Sciatic nerve (tissue), 2 donors: ENCODE measurements at regions not wholly inside any gene's neighbourhood (a gene's known extent, or its start where the extent isn't known, plus 50 kb on each side); places are given as distances from the start of the nearest gene placed in this dataset.
"Not testable (repeated sequence)": the region's sequence is repeated elsewhere in the genome, so short reads cannot be mapped to it uniquely, and the experiment has no call there.

Experiments used
- ATAC-seq: fragments of 200-7000 bp; cut with Tn5 transposase; one replicate; pipeline ENCODE4 v1.9.1; 2020; ENCODE audit warnings: mild to moderate bottlenecking, moderate library complexity
- DNase-seq: peaks from one replicate; pipeline ENCODE4 v3.0.0-alpha.2; 2020; ENCODE audit warnings: low spot score
- intact Hi-C: fragments of 100-400 bp; cut with DNase I; formaldehyde crosslinking; loops from one replicate; pipeline ENCODE4 v1.14.2; 2022
- donor health status: DM: no; HTN: no; CAD: no.
- donor health status: DM: no; HTN: no; CAD: no.

- intact Hi-C loops = no loop called here
- no peak for ATAC-seq
- no peak for DNase-seq
Observed at GRCh38 chr6:135555550-135555949, 58.0 kb upstream of the AHI1 start.

- ATAC-seq (no peak), DNase-seq (no peak)
- intact Hi-C loops = no loop called here
Observed at GRCh38 chr6:135557582-135557981, 60.0 kb upstream of the AHI1 start.

- intact Hi-C loops, ATAC-seq, DNase-seq: not testable (repeated sequence)
Observed at GRCh38 chr6:135565605-135566004, 68.1 kb upstream of the AHI1 start.

GRCh38 chr6:135566311-135567068 is 69.0 kb upstream of the AHI1 start:
- DNase-seq = no peak
- intact Hi-C loops = no loop called here
- ATAC-seq = no peak

- no peak for ATAC-seq
- intact Hi-C loops = no loop called here
Observed at GRCh38 chr6:135567375-135568083, 70.0 kb upstream of the AHI1 start.

GRCh38 chr6:135568379-135568778 is 70.8 kb upstream of the AHI1 start:
- intact Hi-C loops = no loop called here
- ATAC-seq (peak; percentile 97), DNase-seq (peak; percentile 60)

More at GRCh38 chr6:135567375-135568083, 70.0 kb upstream of the AHI1 start:
- no peak for DNase-seq

- no peak for ATAC-seq
- intact Hi-C loops = no loop called here
- DNase-seq = no peak
Observed at GRCh38 chr6:135572051-135572450, 74.5 kb upstream of the AHI1 start.

GRCh38 chr6:135575629-135576028 is 78.1 kb upstream of the AHI1 start:
- intact Hi-C loops = no loop called here
- ATAC-seq = no peak

GRCh38 chr6:135576055-135576454 is 78.5 kb upstream of the AHI1 start:
- intact Hi-C loops = no loop called here
- ATAC-seq (no peak), DNase-seq (no peak)

More at GRCh38 chr6:135575629-135576028, 78.1 kb upstream of the AHI1 start:
- no peak for DNase-seq

- DNase-seq = no peak
- intact Hi-C loops = no loop called here
- no peak for ATAC-seq
Observed at GRCh38 chr6:135577059-135577538, 79.6 kb upstream of the AHI1 start.

- intact Hi-C loops = no loop called here
Observed at GRCh38 chr6:135578976-135579375, 81.4 kb upstream of the AHI1 start.

GRCh38 chr6:135581211-135581610 is 83.7 kb upstream of the AHI1 start:
- DNase-seq (no peak), ATAC-seq (no peak)
- intact Hi-C loops = no loop called here

More at GRCh38 chr6:135578976-135579375, 81.4 kb upstream of the AHI1 start:
- no peak for ATAC-seq
- DNase-seq = no peak

- intact Hi-C loops = no loop called here
- DNase-seq (no peak), ATAC-seq (no peak)
Observed at GRCh38 chr6:135583256-135583761, 85.8 kb upstream of the AHI1 start.

GRCh38 chr6:135586388-135586787 is 88.8 kb upstream of the AHI1 start:
- DNase-seq (no peak), ATAC-seq (no peak)
- intact Hi-C loops = no loop called here

GRCh38 chr6:135586844-135587243 is 89.3 kb upstream of the AHI1 start:
- intact Hi-C loops = no loop called here
- ATAC-seq = no peak
- DNase-seq = no peak

GRCh38 chr6:135592276-135592675 is 94.7 kb upstream of the AHI1 start:
- ATAC-seq (no peak), DNase-seq (no peak)
- intact Hi-C loops = no loop called here

GRCh38 chr6:135594000-135594399 is 96.5 kb upstream of the AHI1 start:
- ATAC-seq = no peak
- intact Hi-C loops = no loop called here
- no peak for DNase-seq

- DNase-seq (no peak), ATAC-seq (no peak)
- intact Hi-C loops = no loop called here
Observed at GRCh38 chr6:135600086-135600702, 102.7 kb upstream of the AHI1 start.

- intact Hi-C loops = no loop called here
Observed at GRCh38 chr6:135600931-135601330, 103.4 kb upstream of the AHI1 start.

GRCh38 chr6:135601857-135602256 is 104.3 kb upstream of the AHI1 start:
- intact Hi-C loops = no loop called here
- no peak for ATAC-seq
- no peak for DNase-seq

More at GRCh38 chr6:135600931-135601330, 103.4 kb upstream of the AHI1 start:
- DNase-seq (no peak), ATAC-seq (no peak)
